CD14-positive monocyte (primary cell): ENCODE measurements at regions not wholly inside any gene's neighbourhood (a gene's known extent, or its start where the extent isn't known, plus 50 kb on each side); places are given as distances from the start of the nearest gene placed in this dataset.

Experiments used
- DNase-seq, 3 donors: peaks; one replicate each; pipeline ENCODE4 v3.0.0-alpha.2; 2011 to 2022
- H2AFZ ChIP-seq: 2 replicates; pipeline ENCODE4 v1.6.0; 2012; ENCODE audit warnings: mild to moderate bottlenecking, low read depth, low read length, inconsistent platforms; ENCODE audit not compliant: insufficient read depth, poor library complexity, severe bottlenecking
- H3K27ac ChIP-seq, 2 donors: 1 replicate in 1 of 2; 2 replicates in 1 of 2; pipeline ENCODE4 v1.5.1; 2012 to 2013; ENCODE audit warnings: low read length in 2 of 2, control low read depth in 1 of 2, inconsistent platforms in 1 of 2, low read depth in 1 of 2, mild to moderate bottlenecking in 1 of 2
- H3K27me3 ChIP-seq, 2 donors: one replicate each; pipeline versions ENCODE4 v1.6.0 to v1.6.1; 2011 to 2013; ENCODE audit warnings: low read length in 2 of 2; ENCODE audit not compliant: control insufficient read depth in 2 of 2, insufficient read depth in 2 of 2
- H3K36me3 ChIP-seq, 2 donors: replicated peaks in 1 of 2; 1 replicate in 1 of 2; 2 replicates in 1 of 2; pipeline versions ENCODE4 v1.5.1 to v1.6.1; 2012 to 2013; ENCODE audit warnings: low read length in 2 of 2, control low read depth in 1 of 2, inconsistent platforms in 1 of 2, mild to moderate bottlenecking in 1 of 2; ENCODE audit not compliant: insufficient read depth in 2 of 2, control insufficient read depth in 1 of 2
- H3K4me1 ChIP-seq, 2 donors: 1 replicate in 1 of 2; 2 replicates in 1 of 2; pipeline versions ENCODE4 v1.5.1 to v1.6.1; 2012 to 2013; ENCODE audit warnings: low read length in 2 of 2, control low read depth in 1 of 2, inconsistent platforms in 1 of 2, mild to moderate bottlenecking in 1 of 2, moderate library complexity in 1 of 2; ENCODE audit not compliant: insufficient read depth in 2 of 2, control insufficient read depth in 1 of 2
- H3K4me2 ChIP-seq: replicated peaks from 2 replicates; pipeline ENCODE3; 2012; ENCODE audit warnings: low read length, moderate library complexity, mild to moderate bottlenecking; ENCODE audit not compliant: poor library complexity, severe bottlenecking; ENCODE audit errors: extremely low read depth
- H3K4me3 ChIP-seq, 3 experiments: fragments of 200-600 bp in 1 of 3; sonication (generic) in 1 of 3; replicated peaks in 1 of 3; 1 replicate in 2 of 3; 2 replicates in 1 of 3; pipeline ENCODE4 v1.5.1; 2011 to 2013; ENCODE audit warnings: low read length in 3 of 3, mild to moderate bottlenecking in 3 of 3, control low read depth in 2 of 3, low read depth in 2 of 3, inconsistent platforms in 1 of 3, moderate library complexity in 1 of 3
- H3K79me2 ChIP-seq: 2 replicates; pipeline ENCODE4 v1.6.0; 2012; ENCODE audit warnings: mild to moderate bottlenecking, control low read depth, inconsistent platforms, low read length, moderate library complexity; ENCODE audit not compliant: insufficient read depth
- H3K9ac ChIP-seq: 2 replicates; pipeline ENCODE4 v1.6.0; 2017; ENCODE audit warnings: low read length, mild to moderate bottlenecking; ENCODE audit not compliant: insufficient read depth, poor library complexity, severe bottlenecking
- H3K9me3 ChIP-seq, 2 donors: replicated peaks in 1 of 2; 1 replicate in 1 of 2; 2 replicates in 1 of 2; pipeline versions ENCODE4 v1.5.1 to v1.6.1; 2012 to 2013; ENCODE audit warnings: low read length in 2 of 2, control low read depth in 1 of 2; ENCODE audit not compliant: control insufficient read depth in 1 of 2, insufficient read depth in 1 of 2
- H4K20me1 ChIP-seq: 2 replicates; pipeline ENCODE4 v1.6.0; 2012; ENCODE audit warnings: mild to moderate bottlenecking, low read length, control low read depth, moderate library complexity; ENCODE audit not compliant: insufficient read depth
- H3K27ac Mint-ChIP-seq, 7 donors: one replicate each; pipeline ENCODE4 v1.8.0; 2020; ENCODE audit warnings: mild to moderate bottlenecking in 7 of 7, mixed read lengths in 7 of 7, moderate library complexity in 6 of 7, inconsistent platforms in 2 of 7
- H3K27me3 Mint-ChIP-seq, 3 donors: one replicate each; pipeline ENCODE4 v1.8.0; 2021 to 2022; ENCODE audit warnings: low read depth in 3 of 3, mild to moderate bottlenecking in 3 of 3, mixed read lengths in 3 of 3, moderate library complexity in 3 of 3, inconsistent platforms in 1 of 3
- H3K36me3 Mint-ChIP-seq, 2 donors: one replicate each; pipeline ENCODE4 v1.8.0; 2020; ENCODE audit warnings: mixed read lengths in 2 of 2, inconsistent platforms in 1 of 2, mild to moderate bottlenecking in 1 of 2
- H3K4me1 Mint-ChIP-seq: one replicate; pipeline ENCODE4 v1.8.0; 2020; ENCODE audit warnings: mild to moderate bottlenecking, mixed read lengths
- H3K4me3 Mint-ChIP-seq, 2 donors: one replicate each; pipeline ENCODE4 v1.8.0; 2020; ENCODE audit warnings: mild to moderate bottlenecking in 2 of 2, mixed read lengths in 2 of 2, moderate library complexity in 1 of 2
- H3K9me3 Mint-ChIP-seq, 7 donors: one replicate each; pipeline ENCODE4 v1.8.0; 2020 to 2022; ENCODE audit warnings: mixed read lengths in 7 of 7, mild to moderate bottlenecking in 6 of 7, moderate library complexity in 6 of 7, inconsistent platforms in 2 of 7
- CTCF ChIP-seq: fragments of 200-600 bp; IDR thresholded peaks from one replicate; pipeline ENCODE4 v1.8.0; 2022; ENCODE audit warnings: antibody characterized with exemption, mild to moderate bottlenecking
- WGBS: methylation state at CpG from one replicate; pipeline ENCODE4 v1.1.5; 2013; ENCODE audit warnings: missing lambda C conversion rate; ENCODE audit not compliant: insufficient coverage; 5-methylcytosine and 5-hydroxymethylcytosine counted together
- intact Hi-C, 2 donors: fragments of 100-400 bp; cut with micrococcal nuclease; formaldehyde crosslinking; loops; one replicate each; pipeline versions ENCODE4 v1.15.0 to v1.15.1; 2023

- TF ChIP-seq CTCF = no peak
- Histone ChIP-seq H2AFZ (no peak overlapping the region), H3K27ac (no peak overlapping the region), H3K27me3 (no peaks in the 10 kb centered on the region), H3K4me3 (no peak overlapping the region), H3K9ac (no peak overlapping the region), H3K4me1 (no peaks in the 10 kb centered on the region), H3K9me3 (no peaks in the 10 kb centered on the region), H3K4me2 (no peak overlapping the region), H4K20me1 (no peaks in the 10 kb centered on the region), H3K36me3 (no peaks in the 10 kb centered on the region), H3K79me2 (no peaks in the 10 kb centered on the region)
- no peaks in the 10 kb centered on the region for H3K4me1 Mint-ChIP-seq
- peaks cover 0 to 2% (median 0%) of the 10 kb centered on the region in 7 donors for H3K9me3 Mint-ChIP-seq
- peaks cover 4 to 7% (median 6%) of the 10 kb centered on the region in 3 donors for H3K27me3 Mint-ChIP-seq
- H3K27ac Mint-ChIP-seq = no peak overlapping the region
- no peak overlapping the region for H3K4me3 Mint-ChIP-seq
- DNase-seq = no peak
- no peaks in the 10 kb centered on the region for H3K36me3 Mint-ChIP-seq
- intact Hi-C loops = no loop called here
- no CpG with 5 or more reads among the region's 8 CpGs for WGBS
Measured at GRCh38 chr18:34592961-34593382, 117.1 kb upstream of the DTNA start.

- H3K36me3 ChIP-seq = no peaks in the 10 kb centered on the region
- no peak overlapping the region for H3K4me2 ChIP-seq
- Mint-ChIP-seq H3K27ac (no peak overlapping the region), H3K36me3 (no peaks in the 10 kb centered on the region), H3K4me1 (no peaks in the 10 kb centered on the region), H3K4me3 (no peak overlapping the region), H3K9me3 (peaks cover 0 to 2% (median 0%) of the 10 kb centered on the region in 7 donors), H3K27me3 (peaks cover 2 to 7% (median 6%) of the 10 kb centered on the region in 3 donors)
- no peaks in the 10 kb centered on the region for H4K20me1 ChIP-seq
- no CpG with 5 or more reads among the region's 1 CpG for WGBS
- no peak for DNase-seq
- no peaks in the 10 kb centered on the region for H3K79me2 ChIP-seq
- no peaks in the 10 kb centered on the region for H3K27me3 ChIP-seq
- no peaks in the 10 kb centered on the region for H3K4me1 ChIP-seq
- no peak overlapping the region for H2AFZ ChIP-seq
- intact Hi-C loops = no loop called here
- no peak overlapping the region for H3K27ac ChIP-seq
- H3K9ac ChIP-seq = no peak overlapping the region
- TF ChIP-seq CTCF = no peak
- H3K9me3 ChIP-seq = no peaks in the 10 kb centered on the region
- no peak overlapping the region for H3K4me3 ChIP-seq
Measured at GRCh38 chr18:34594266-34594665, 115.8 kb upstream of the DTNA start.
